ENCODE measurements at regions not wholly inside any gene's neighbourhood (a gene's known extent, or its start where the extent isn't known, plus 50 kb on each side); places are given as distances from the start of the nearest gene placed in this dataset.

- no peaks in the 10 kb centered on the region for H3K27me3 ChIP-seq (ENCODE audit: control insufficient read depth, insufficient read depth, low read length)
- no peaks in the 10 kb centered on the region for H3K4me1 ChIP-seq (ENCODE audit: control insufficient read depth, insufficient read depth, low read length)
- peaks cover 9% of the 10 kb centered on the region for H3K9me3 ChIP-seq (ENCODE audit: control insufficient read depth, low read depth, low read length)
- DNase-seq: no peak
- H3K27ac ChIP-seq (ENCODE audit: low read length): no peak overlapping the region
- H3K4me3 ChIP-seq (ENCODE audit: low read length): no peak overlapping the region
- H3K36me3 ChIP-seq (ENCODE audit: control insufficient read depth, insufficient read depth, low read length): no peaks in the 10 kb centered on the region
These were observed 251.5 kb downstream of the DPY19L2 start for GRCh38 chr12:63416788-63417187.

- no peaks in the 10 kb centered on the region for H3K4me1 ChIP-seq (ENCODE audit: control insufficient read depth, insufficient read depth, low read length)
- no peak overlapping the region for H3K4me3 ChIP-seq (ENCODE audit: low read length)
- no peaks in the 10 kb centered on the region for H3K36me3 ChIP-seq (ENCODE audit: control insufficient read depth, insufficient read depth, low read length)
- no peak for DNase-seq
- H3K9me3 ChIP-seq (ENCODE audit: control insufficient read depth, low read depth, low read length): peaks cover 9% of the 10 kb centered on the region
- H3K27me3 ChIP-seq (ENCODE audit: control insufficient read depth, insufficient read depth, low read length): no peaks in the 10 kb centered on the region
- no CpG with 5 or more reads among the region's 13 CpGs for WGBS (ENCODE audit: insufficient coverage, low lambda C conversion rate)
- H3K27ac ChIP-seq (ENCODE audit: low read length): no peak overlapping the region
These were observed 252.9 kb downstream of the DPY19L2 start for GRCh38 chr12:63415357-63415756.

- Histone ChIP-seq H3K27ac (ENCODE audit: low read length) (no peak overlapping the region), H3K4me3 (ENCODE audit: low read length) (no peak overlapping the region), H3K9me3 (ENCODE audit: control insufficient read depth, low read depth, low read length) (peaks cover 3% of the 10 kb centered on the region), H3K4me1 (ENCODE audit: control insufficient read depth, insufficient read depth, low read length) (peaks cover 6% of the 10 kb centered on the region), H3K27me3 (ENCODE audit: control insufficient read depth, insufficient read depth, low read length) (no peaks in the 10 kb centered on the region), H3K36me3 (ENCODE audit: control insufficient read depth, insufficient read depth, low read length) (no peaks in the 10 kb centered on the region)
- WGBS (ENCODE audit: insufficient coverage, low lambda C conversion rate): no CpG with 5 or more reads among the region's 1 CpG
- no peak for DNase-seq
These were observed 258.1 kb downstream of the DPY19L2 start for GRCh38 chr12:63410197-63410596.

- 90% methylated on average over 2 of the region's 2 CpGs for WGBS (ENCODE audit: insufficient coverage, low lambda C conversion rate)
- Histone ChIP-seq H3K9me3 (ENCODE audit: control insufficient read depth, low read depth, low read length) (no peaks in the 10 kb centered on the region), H3K4me3 (ENCODE audit: low read length) (no peak overlapping the region), H3K4me1 (ENCODE audit: control insufficient read depth, insufficient read depth, low read length) (peaks cover 6% of the 10 kb centered on the region), H3K36me3 (ENCODE audit: control insufficient read depth, insufficient read depth, low read length) (no peaks in the 10 kb centered on the region), H3K27ac (ENCODE audit: low read length) (no peak overlapping the region), H3K27me3 (ENCODE audit: control insufficient read depth, insufficient read depth, low read length) (no peaks in the 10 kb centered on the region)
- no peak for DNase-seq
These were observed 255.8 kb upstream of the AVPR1A start for GRCh38 chr12:63406781-63407180.

GRCh38 chr12:63404611-63405010, 253.6 kb upstream of the AVPR1A start:
- no CpG with 5 or more reads among the region's 1 CpG for WGBS (ENCODE audit: insufficient coverage, low lambda C conversion rate)
- no peak for DNase-seq
- H3K4me3 ChIP-seq (ENCODE audit: low read length): no peak overlapping the region
- H3K4me1 ChIP-seq (ENCODE audit: control insufficient read depth, insufficient read depth, low read length): peaks cover 6% of the 10 kb centered on the region
- H3K27me3 ChIP-seq (ENCODE audit: control insufficient read depth, insufficient read depth, low read length): no peaks in the 10 kb centered on the region
- no peaks in the 10 kb centered on the region for H3K36me3 ChIP-seq (ENCODE audit: control insufficient read depth, insufficient read depth, low read length)
- no peaks in the 10 kb centered on the region for H3K9me3 ChIP-seq (ENCODE audit: control insufficient read depth, low read depth, low read length)
- H3K27ac ChIP-seq (ENCODE audit: low read length): no peak overlapping the region

- Histone ChIP-seq H3K4me3 (ENCODE audit: low read length) (no peak overlapping the region), H3K36me3 (ENCODE audit: control insufficient read depth, insufficient read depth, low read length) (no peaks in the 10 kb centered on the region), H3K4me1 (ENCODE audit: control insufficient read depth, insufficient read depth, low read length) (no peaks in the 10 kb centered on the region), H3K27ac (ENCODE audit: low read length) (no peak overlapping the region), H3K27me3 (ENCODE audit: control insufficient read depth, insufficient read depth, low read length) (no peaks in the 10 kb centered on the region), H3K9me3 (ENCODE audit: control insufficient read depth, low read depth, low read length) (no peaks in the 10 kb centered on the region)
- DNase-seq: peak in 1 of 2 donors; percentile 6
- WGBS (ENCODE audit: insufficient coverage, low lambda C conversion rate): no CpG with 5 or more reads among the region's 1 CpG
These were observed 252.3 kb upstream of the AVPR1A start for GRCh38 chr12:63403256-63403655.

- Histone ChIP-seq H3K4me3 (ENCODE audit: low read length) (no peak overlapping the region), H3K9me3 (ENCODE audit: control insufficient read depth, low read depth, low read length) (no peaks in the 10 kb centered on the region), H3K27me3 (ENCODE audit: control insufficient read depth, insufficient read depth, low read length) (no peaks in the 10 kb centered on the region), H3K36me3 (ENCODE audit: control insufficient read depth, insufficient read depth, low read length) (no peaks in the 10 kb centered on the region), H3K27ac (ENCODE audit: low read length) (no peak overlapping the region), H3K4me1 (ENCODE audit: control insufficient read depth, insufficient read depth, low read length) (no peaks in the 10 kb centered on the region)
- DNase-seq: peak; percentile 4 to 36
- no CpG with 5 or more reads among the region's 3 CpGs for WGBS (ENCODE audit: insufficient coverage, low lambda C conversion rate)
These were observed 249.7 kb upstream of the AVPR1A start for GRCh38 chr12:63400718-63401117.

GRCh38 chr12:63400318-63400717, 249.3 kb upstream of the AVPR1A start:
- H3K9me3 ChIP-seq (ENCODE audit: control insufficient read depth, low read depth, low read length): no peaks in the 10 kb centered on the region
- no peaks in the 10 kb centered on the region for H3K27me3 ChIP-seq (ENCODE audit: control insufficient read depth, insufficient read depth, low read length)
- DNase-seq: peak in 1 of 2 donors; percentile 7
- no CpG with 5 or more reads among the region's 2 CpGs for WGBS (ENCODE audit: insufficient coverage, low lambda C conversion rate)
- no peaks in the 10 kb centered on the region for H3K36me3 ChIP-seq (ENCODE audit: control insufficient read depth, insufficient read depth, low read length)
- no peak overlapping the region for H3K4me3 ChIP-seq (ENCODE audit: low read length)
- no peak overlapping the region for H3K27ac ChIP-seq (ENCODE audit: low read length)
- no peaks in the 10 kb centered on the region for H3K4me1 ChIP-seq (ENCODE audit: control insufficient read depth, insufficient read depth, low read length)

GRCh38 chr12:63397807-63398206, 246.8 kb upstream of the AVPR1A start:
- WGBS (ENCODE audit: insufficient coverage, low lambda C conversion rate): no CpG with 5 or more reads among the region's 4 CpGs
- Histone ChIP-seq H3K9me3 (ENCODE audit: control insufficient read depth, low read depth, low read length) (no peaks in the 10 kb centered on the region), H3K27me3 (ENCODE audit: control insufficient read depth, insufficient read depth, low read length) (no peaks in the 10 kb centered on the region), H3K36me3 (ENCODE audit: control insufficient read depth, insufficient read depth, low read length) (no peaks in the 10 kb centered on the region), H3K4me1 (ENCODE audit: control insufficient read depth, insufficient read depth, low read length) (no peaks in the 10 kb centered on the region), H3K4me3 (ENCODE audit: low read length) (no peak overlapping the region), H3K27ac (ENCODE audit: low read length) (no peak overlapping the region)
- DNase-seq: no peak

GRCh38 chr12:63396135-63396534, 245.1 kb upstream of the AVPR1A start:
- Histone ChIP-seq H3K4me3 (ENCODE audit: low read length) (no peak overlapping the region), H3K27me3 (ENCODE audit: control insufficient read depth, insufficient read depth, low read length) (no peaks in the 10 kb centered on the region), H3K36me3 (ENCODE audit: control insufficient read depth, insufficient read depth, low read length) (no peaks in the 10 kb centered on the region), H3K9me3 (ENCODE audit: control insufficient read depth, low read depth, low read length) (no peaks in the 10 kb centered on the region), H3K4me1 (ENCODE audit: control insufficient read depth, insufficient read depth, low read length) (no peaks in the 10 kb centered on the region), H3K27ac (ENCODE audit: low read length) (no peak overlapping the region)
- 100% methylated on average over 1 of the region's 3 CpGs for WGBS (ENCODE audit: insufficient coverage, low lambda C conversion rate)
- DNase-seq: no peak

GRCh38 chr12:63394983-63395382, 244.0 kb upstream of the AVPR1A start:
- no peak for DNase-seq
- no peak overlapping the region for H3K4me3 ChIP-seq (ENCODE audit: low read length)
- WGBS (ENCODE audit: insufficient coverage, low lambda C conversion rate): 61% methylated on average over 2 of the region's 4 CpGs
- no peaks in the 10 kb centered on the region for H3K27me3 ChIP-seq (ENCODE audit: control insufficient read depth, insufficient read depth, low read length)
- H3K4me1 ChIP-seq (ENCODE audit: control insufficient read depth, insufficient read depth, low read length): no peaks in the 10 kb centered on the region
- H3K27ac ChIP-seq (ENCODE audit: low read length): no peak overlapping the region
- no peaks in the 10 kb centered on the region for H3K9me3 ChIP-seq (ENCODE audit: control insufficient read depth, low read depth, low read length)
- H3K36me3 ChIP-seq (ENCODE audit: control insufficient read depth, insufficient read depth, low read length): no peaks in the 10 kb centered on the region
